Activated naive CD4-positive, alpha-beta T cell (primary cell): ENCODE measurements at regions not wholly inside any gene's neighbourhood (a gene's known extent, or its start where the extent isn't known, plus 50 kb on each side); places are given as distances from the start of the nearest gene placed in this dataset.
"Not testable (repeated sequence)": the region's sequence is repeated elsewhere in the genome, so short reads cannot be mapped to it uniquely, and the experiment has no call there.

Source experiments
- DNase-seq, 4 experiments: peaks; one replicate each; lab custom pipeline; 2025; lab: John Stamatoyannopoulos, UW

DNA sequence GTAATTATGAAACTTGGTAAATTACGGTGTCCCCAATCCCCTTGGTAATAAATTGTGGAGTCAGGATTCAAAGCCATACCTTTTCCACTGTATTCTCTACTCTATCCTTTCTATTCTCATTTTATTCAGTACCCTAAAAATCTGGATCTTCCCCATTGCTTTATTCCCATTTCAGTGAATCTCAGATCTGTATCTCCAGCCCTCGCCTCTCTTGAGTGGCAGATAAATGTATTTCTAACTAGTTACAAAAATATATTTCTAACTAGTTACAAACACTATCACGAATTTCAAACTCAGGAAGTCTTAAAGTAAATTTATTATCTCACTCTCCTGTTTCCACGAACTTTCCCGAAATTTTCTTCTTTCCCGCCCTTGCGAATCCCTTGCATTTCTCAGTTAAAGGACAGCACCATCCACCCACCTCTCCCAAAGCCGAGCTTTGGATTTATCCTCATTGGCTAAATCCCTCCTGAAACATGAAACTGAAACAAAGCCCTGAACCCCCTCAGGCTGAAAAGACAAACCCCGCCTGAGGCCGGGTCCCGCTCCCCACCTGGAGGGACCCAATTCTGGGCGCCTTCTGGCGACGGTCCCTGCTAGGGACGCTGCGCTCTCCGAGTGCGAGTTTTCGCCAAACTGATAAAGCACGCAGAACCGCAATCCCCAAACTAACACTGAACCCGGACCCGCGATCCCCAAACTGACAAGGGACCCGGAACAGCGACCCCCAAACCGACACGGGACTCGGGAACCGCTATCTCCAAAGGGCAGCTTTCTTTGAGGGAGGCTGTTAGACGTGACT is 164.3 kb upstream of the PABPC3 start:
- no peak for DNase-seq

DNA sequence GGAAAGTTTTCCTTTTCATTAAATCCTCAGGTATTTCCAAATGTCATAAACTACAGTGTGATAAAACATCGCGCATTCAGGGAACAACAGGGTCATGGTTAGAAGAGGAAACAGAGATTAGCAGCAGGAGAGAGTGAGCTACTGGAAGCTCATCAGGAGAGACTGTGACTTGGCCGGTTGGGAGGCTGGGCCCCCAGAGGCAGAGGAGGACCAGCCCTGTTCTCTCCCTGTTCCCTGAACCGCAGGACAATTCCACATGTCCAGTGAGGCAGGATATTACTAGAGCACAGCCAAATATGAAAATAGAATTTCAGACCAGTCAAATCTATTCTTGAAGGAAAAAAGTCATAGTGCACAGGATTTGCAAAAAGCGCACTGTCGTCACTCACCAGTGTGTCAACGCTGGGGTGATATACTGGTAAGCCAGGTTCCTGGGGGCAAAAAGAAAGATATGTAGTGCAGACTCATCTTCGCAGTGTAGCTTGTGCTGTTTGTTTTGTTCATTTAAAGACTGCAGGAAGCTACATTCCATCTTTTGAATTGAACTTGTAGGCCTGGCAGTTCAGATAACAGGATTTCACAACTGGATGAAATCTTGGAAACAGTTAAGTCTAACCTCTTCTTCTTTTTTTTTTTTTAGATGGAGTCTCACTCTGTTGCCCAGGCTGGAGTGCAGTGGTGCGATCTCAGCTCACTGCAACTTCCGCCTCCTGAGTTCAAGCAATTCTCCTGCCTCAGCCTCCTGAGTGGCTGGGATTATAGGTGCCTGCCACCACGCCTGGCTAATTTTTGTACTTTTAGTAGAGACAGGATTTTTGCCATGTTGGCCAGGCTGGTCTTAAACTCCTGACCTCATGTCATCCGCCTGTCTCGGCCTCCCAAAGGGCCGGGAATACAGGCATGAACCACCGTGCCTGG is 162.6 kb upstream of the PABPC3 start:
- DNase-seq, result not testable (repeated sequence)

DNA sequence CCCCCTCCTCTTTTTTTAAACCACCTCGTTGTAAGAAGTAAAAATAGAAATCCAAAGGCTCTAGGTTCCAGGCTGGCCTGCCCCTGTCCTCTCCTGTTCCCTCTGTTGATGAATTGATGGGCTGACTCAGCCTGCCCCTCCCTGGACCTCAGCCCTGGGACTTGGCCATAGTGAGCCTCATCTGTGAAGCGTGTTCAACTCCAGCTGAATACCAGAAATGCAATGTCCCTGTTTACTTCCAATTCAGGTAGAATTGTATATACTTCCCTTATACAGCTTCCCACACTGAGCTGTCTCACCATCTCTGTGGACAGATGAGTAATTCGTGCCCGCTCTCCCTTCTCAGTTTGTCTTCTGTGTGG is 161.9 kb upstream of the PABPC3 start:
- DNase-seq, result not testable (repeated sequence)

GRCh38 chr13:24938966-24939365 is 157.0 kb upstream of the PABPC3 start:
- no peak for DNase-seq

DNA sequence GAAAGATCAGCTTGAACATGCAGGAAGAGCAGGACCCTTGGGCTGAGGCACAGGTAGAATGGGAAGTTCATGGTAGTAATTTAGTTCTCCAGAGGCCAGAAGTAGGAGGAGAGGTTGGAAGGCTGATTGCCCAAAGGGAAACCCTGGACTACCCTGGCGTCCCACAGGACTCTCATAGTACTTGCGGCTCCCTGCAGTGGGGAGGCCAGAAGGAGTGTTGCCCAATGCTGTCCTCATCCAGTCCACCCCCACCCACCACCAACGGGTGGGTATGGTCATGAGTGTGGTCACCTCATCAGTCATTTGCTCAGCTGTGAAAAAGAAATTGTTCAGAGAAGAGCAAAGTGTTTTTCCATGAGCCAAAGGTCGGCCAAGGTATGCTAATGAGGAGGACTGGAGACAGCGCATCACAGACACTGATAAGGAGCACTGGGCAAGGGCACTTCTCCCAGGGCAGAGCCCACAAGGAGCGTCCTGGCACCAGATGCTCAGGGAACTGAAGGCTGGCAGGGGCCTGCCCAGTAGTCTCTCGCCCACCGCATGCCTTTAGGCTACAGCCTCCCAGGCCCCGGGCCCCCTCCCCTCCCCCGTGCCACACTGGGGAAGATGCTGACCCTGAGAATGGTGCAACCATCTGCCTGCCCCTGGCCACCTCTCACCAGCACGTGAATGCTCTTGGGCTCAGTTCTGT is 154.8 kb upstream of the PABPC3 start:
- DNase-seq, result not testable (repeated sequence)

- DNase-seq, result no peak
These were observed 152.8 kb upstream of the PABPC3 start for GRCh38 chr13:24943136-24943535.

DNA sequence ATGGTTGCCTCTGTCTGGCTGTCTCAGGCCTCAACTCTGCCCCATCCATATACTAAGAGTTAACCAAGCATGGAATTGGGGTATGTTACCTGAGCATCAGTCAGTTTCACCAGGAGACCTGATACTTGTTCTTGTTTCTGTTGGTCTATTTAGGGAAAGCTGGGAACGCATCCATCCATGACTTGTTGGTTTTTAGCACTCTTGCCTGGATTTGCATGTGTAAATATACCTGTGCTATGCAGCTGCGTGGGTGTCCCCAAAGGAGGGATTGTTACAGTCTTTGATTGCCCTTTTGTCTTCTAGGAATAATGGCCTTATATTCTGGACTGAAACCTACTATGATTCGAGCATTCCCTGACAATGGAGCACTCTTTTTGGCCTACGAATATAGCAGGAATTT is 151.9 kb upstream of the PABPC3 start:
- DNase-seq, result not testable (repeated sequence)

DNA sequence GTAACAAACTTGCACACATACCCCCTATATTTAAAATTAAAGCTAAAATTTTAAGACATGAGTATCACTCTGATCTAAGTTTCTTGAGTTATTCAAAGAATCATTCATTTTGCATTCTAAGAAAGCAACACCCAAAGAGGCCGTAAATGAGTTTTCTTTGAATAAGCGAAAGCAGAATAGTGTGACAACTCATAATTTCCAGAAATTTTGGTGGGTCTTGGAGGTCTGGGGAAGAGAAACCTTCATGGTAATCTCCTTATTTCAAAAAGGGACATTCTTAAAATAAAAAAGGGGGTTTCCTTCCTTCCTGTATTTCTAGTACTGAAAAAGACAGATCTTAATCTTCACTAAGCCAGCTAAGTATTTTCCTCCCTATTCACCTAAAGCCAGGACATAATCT is 147.0 kb upstream of the PABPC3 start:
- not testable (repeated sequence) for DNase-seq

DNA sequence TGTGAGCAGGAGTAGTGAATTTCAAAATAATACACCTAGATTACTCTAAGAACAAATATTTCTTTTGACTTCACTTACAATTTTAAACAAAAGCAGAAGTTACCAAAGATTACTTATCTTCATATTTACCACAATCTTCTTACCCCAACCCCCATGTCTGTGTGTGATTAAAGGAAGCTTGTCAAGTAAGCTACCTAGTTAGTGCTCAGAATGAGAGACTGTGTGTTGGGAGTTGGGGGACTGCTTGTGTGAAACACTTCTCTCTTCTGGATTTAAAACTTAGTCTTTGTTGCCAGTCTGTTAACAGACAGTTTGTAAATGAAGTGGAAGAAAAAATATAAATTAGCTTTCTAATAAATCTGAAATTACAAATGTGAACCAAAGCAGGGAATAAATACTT is 145.3 kb upstream of the PABPC3 start:
- DNase-seq, result not testable (repeated sequence)

- DNase-seq, result not testable (repeated sequence)
These were observed 128.0 kb upstream of the PABPC3 start for GRCh38 chr13:24967970-24968369.

- DNase-seq, result not testable (repeated sequence)
These were observed 127.5 kb upstream of the PABPC3 start for GRCh38 chr13:24968416-24968815.

DNA sequence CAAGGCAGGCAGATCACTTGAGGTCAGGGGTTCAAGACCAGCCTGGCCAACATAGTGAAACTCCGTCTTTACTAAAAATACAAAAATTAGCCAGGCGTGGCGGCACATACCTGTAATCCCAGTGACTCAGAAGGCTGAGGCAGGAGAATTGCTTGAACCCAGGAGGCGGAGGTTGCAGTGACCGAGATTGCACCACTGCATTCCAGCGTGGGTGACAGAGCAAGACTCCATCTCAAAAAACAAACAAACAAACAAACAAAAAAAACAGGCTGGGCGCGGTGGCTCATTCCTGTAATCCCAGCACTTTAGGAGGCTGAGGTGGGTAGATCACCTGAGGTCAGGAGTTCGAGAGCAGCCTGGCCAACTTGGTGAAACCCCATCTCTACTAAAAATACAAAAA is 122.8 kb upstream of the PABPC3 start:
- DNase-seq, result not testable (repeated sequence)

- not testable (repeated sequence) for DNase-seq
These were observed 114.6 kb upstream of the PABPC3 start for GRCh38 chr13:24981181-24981803.

- DNase-seq, result no peak
These were observed 113.5 kb upstream of the PABPC3 start for GRCh38 chr13:24982333-24982999.

DNA sequence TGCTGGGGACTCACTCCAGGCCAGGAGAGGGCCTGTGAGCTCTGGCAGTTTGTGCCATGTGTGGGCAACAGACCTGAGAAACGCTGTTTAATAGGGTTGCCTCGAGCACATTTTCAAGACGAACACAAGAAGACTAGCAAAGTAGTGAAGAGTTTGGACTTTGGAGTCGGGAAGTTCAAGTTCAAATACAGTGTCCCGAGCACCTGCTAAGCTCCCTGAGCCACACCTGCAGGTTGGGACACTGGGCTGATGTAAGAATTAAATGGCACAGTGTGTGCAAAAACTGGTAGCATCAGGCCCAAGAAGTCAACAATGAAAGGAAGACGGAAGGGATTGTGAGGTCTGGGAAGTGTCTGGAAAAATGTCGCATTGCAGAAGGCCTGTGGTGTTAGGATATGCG is 112.8 kb upstream of the PABPC3 start:
- DNase-seq, result no peak

DNA sequence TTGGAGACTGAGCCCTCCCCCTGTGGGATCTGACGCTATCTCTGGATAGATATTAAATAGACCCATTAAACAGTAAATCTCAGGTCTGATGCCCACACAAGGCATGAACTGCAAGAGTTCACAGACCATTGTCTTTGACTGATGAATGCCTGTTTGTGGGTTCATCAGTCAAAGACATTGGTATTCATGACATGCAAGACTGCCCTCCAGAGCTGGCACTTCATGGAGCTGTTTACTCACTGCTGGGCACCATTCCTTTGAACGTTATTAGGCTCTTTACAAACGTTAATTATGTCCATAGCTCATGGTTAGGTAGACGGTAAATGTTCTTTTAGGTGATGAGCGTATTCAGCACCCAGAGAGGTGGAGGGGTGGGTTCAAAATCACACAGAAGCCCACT is 111.8 kb upstream of the PABPC3 start:
- no peak for DNase-seq

DNA sequence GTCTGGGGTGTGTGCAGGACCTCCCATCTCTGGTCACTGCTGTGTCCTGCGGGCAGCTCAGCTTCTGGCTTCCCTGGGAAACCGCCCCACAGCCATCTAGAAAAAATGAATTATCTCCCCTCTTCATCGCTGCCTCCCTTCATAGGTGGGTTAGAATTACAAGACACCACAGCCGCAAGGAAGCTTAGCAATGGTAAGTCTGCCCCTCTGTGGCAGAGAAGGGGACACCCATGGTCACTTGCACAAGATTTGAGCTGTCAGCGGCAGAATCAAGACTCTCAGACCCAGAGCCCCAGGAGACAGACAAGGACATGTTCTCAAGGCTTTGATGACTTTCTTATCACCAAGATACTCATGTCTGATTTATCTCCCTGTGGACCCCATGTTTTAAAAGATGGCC is 110.8 kb upstream of the PABPC3 start:
- no peak for DNase-seq

- DNase-seq, result no peak
These were observed 110.0 kb upstream of the PABPC3 start for GRCh38 chr13:24985896-24986295.

DNA sequence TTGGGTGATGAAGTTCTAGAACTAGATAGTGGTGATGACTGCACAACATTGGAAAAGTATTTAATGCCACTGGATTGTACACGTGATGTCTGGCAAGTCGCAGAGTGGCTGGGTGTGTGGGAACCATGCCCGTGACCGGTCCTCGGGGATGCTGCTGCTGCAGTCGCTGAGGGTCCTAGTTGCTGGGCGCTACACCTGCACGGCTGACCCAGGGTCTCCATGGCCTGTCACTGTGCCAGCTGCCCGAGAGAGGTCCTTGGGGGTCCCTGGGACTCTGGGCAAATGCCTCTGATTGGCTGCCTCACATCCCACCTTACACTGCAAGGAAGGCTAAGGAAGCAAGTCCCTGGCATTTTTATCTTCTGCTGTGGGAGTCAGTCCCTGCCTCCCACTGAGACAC is 109.1 kb upstream of the PABPC3 start:
- DNase-seq, result no peak

DNA sequence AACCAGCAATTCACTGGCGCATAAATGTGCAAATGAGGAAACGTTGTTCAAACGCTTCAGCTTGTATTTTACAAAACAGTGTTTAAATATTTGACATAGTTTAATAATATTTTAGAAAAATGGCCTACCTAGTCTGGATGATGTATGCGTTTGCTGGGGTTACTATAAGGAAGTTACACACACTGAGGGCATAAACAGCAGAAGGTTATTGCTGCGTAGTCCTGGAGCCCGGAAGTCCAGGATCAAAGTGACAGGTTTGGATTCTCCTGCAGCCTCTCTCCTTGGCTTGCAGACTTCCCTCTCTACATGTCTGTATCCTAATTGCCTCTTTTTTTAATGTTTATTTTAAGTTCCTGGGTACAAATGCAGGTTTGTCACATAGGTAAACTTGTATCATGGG is 106.0 kb upstream of the PABPC3 start:
- not testable (repeated sequence) for DNase-seq

GRCh38 chr13:24992946-24993345 is 103.0 kb upstream of the PABPC3 start:
- not testable (repeated sequence) for DNase-seq
